Ishikawa (cell line): ENCODE measurements at regions not wholly inside any gene's neighbourhood (a gene's known extent, or its start where the extent isn't known, plus 50 kb on each side); places are given as distances from the start of the nearest gene placed in this dataset.

ENCODE experiments used
- CEBPB ChIP-seq: IDR thresholded peaks from 2 replicates; pipeline ENCODE4 v1.6.1; 2012
- CREB1 ChIP-seq: IDR thresholded peaks from 2 replicates; pipeline ENCODE4 v1.6.1; 2012; ENCODE audit warnings: low read depth
- EP300 ChIP-seq: IDR thresholded peaks from 2 replicates; pipeline ENCODE4 v1.6.1; 2012; ENCODE audit warnings: borderline replicate concordance
- RAD21 ChIP-seq: IDR thresholded peaks from 2 replicates; pipeline ENCODE4 v1.6.1; 2012; ENCODE audit warnings: low read depth
- TAF1 ChIP-seq: IDR thresholded peaks from 2 replicates; pipeline ENCODE4 v1.6.1; 2012; ENCODE audit warnings: low read depth, mild to moderate bottlenecking
- TCF12 ChIP-seq: IDR thresholded peaks from 2 replicates; pipeline ENCODE4 v1.6.1; 2012; ENCODE audit warnings: low read depth
- TEAD4 ChIP-seq: IDR thresholded peaks from 2 replicates; pipeline ENCODE4 v1.6.1; 2012
- YY1 ChIP-seq: IDR thresholded peaks from 2 replicates; pipeline ENCODE4 v1.6.1; 2012; ENCODE audit warnings: low read depth
- ZBTB7A ChIP-seq: IDR thresholded peaks from 2 replicates; pipeline ENCODE4 v1.6.1; 2012; ENCODE audit warnings: low read depth
- TF ChIP-seq, protein P1 (sequence below): IDR thresholded peaks from 2 replicates; pipeline ENCODE4 v1.6.1; 2012

DNA sequence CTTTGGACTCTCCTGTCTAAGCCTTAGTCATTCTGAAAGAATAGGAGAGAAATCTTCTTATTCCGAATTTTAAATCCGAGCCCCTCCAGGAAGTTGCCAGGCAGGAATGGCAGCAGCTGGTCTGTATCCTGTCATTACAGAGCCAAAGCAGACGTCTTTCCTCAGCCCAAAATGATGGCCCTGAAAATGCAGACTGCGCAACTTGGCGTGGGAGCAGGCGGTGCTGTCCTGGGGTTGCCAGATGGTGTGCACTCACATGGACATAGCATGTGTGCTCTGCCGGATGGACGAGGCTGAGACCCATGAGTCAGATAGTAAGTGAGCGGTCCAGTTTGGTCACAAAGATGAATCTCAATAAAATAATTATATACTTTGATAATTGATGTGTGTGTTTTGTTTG is 410.4 kb downstream of the KCTD16 start:
- TF ChIP-seq RAD21: no peak
- TF ChIP-seq EP300: no peak
- no peak for TF ChIP-seq TCF12
- no peak for TF ChIP-seq TAF1
- TF ChIP-seq, protein P1, sequence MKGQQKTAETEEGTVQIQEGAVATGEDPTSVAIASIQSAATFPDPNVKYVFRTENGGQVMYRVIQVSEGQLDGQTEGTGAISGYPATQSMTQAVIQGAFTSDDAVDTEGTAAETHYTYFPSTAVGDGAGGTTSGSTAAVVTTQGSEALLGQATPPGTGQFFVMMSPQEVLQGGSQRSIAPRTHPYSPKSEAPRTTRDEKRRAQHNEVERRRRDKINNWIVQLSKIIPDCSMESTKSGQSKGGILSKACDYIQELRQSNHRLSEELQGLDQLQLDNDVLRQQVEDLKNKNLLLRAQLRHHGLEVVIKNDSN: no peak
- TF ChIP-seq CEBPB: no peak
- no peak for TF ChIP-seq TEAD4
- TF ChIP-seq ZBTB7A: no peak
- TF ChIP-seq CREB1: no peak
- no peak for TF ChIP-seq YY1
